Colonic mucosa (tissue), 4 donors: ENCODE measurements at regions not wholly inside any gene's neighbourhood (a gene's known extent, or its start where the extent isn't known, plus 50 kb on each side); places are given as distances from the start of the nearest gene placed in this dataset.

Source experiments
- DNase-seq: peaks from one replicate; pipeline ENCODE4 v3.0.0-alpha.2; 2020
- H3K27ac ChIP-seq: fragments of 200-600 bp; one replicate; pipeline ENCODE4 v1.8.0; 2021
- H3K27me3 ChIP-seq: fragments of 200-600 bp; one replicate; pipeline ENCODE4 v1.8.0; 2021
- H3K36me3 ChIP-seq: fragments of 200-600 bp; one replicate; pipeline ENCODE4 v1.8.0; 2021
- H3K4me1 ChIP-seq: fragments of 200-600 bp; one replicate; pipeline ENCODE4 v1.8.0; 2021; ENCODE audit warnings: mild to moderate bottlenecking
- H3K4me3 ChIP-seq: fragments of 200-600 bp; one replicate; pipeline ENCODE4 v1.8.0; 2021
- H3K9ac ChIP-seq, 2 donors: one replicate each; pipeline ENCODE4 v1.7.0; 2013; ENCODE audit warnings: control low read depth in 2 of 2, low read depth in 2 of 2, low read length in 2 of 2
- H3K9me3 ChIP-seq: fragments of 200-600 bp; one replicate; pipeline ENCODE4 v1.8.0; 2021
- CTCF ChIP-seq: fragments of 200-600 bp; IDR thresholded peaks from one replicate; pipeline ENCODE4 v1.8.0; 2022; ENCODE audit warnings: antibody characterized with exemption, mild to moderate bottlenecking
- intact Hi-C: fragments of 100-400 bp; cut with DNase I; formaldehyde crosslinking; loops from one replicate; pipeline ENCODE4 v1.14.1; 2022
- donor health status: healthy.
- donor health status: DM: no; HTN: no; CAD: no.
- donor health status: DM: no; HTN: no; CAD: no.

- no peaks in the 10 kb centered on the region for H3K36me3 ChIP-seq
- H3K27me3 ChIP-seq = no peaks in the 10 kb centered on the region
- H3K9me3 ChIP-seq = no peaks in the 10 kb centered on the region
- H3K9ac ChIP-seq = no peak overlapping the region
- no peak overlapping the region for H3K27ac ChIP-seq
- no peak for TF ChIP-seq CTCF
- intact Hi-C loops = no loop called here
- no peak overlapping the region for H3K4me3 ChIP-seq
- H3K4me1 ChIP-seq = no peaks in the 10 kb centered on the region
- DNase-seq = no peak
Measured at GRCh38 chr3:162443376-162443775, 946.8 kb downstream of the OTOL1 start.

DNA sequence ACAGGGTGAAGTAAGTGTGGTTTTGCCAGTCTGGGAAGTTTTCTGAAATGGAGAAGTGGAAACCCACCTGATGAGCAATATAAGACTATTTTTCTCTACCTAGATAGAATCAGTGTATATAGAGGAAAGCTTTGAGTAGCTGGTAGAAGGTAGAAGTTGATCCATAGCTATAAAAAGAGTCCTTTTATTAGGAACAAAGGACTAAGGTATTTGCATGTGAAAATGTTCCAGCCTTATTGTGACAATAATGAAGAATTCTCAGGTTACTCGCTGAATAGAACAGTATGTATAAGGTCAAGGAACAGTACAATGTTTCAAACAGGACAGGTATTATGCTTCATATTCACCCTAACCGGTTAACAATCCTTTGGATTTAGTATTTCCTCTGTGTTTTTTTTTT, 972.2 kb downstream of the OTOL1 start:
- Histone ChIP-seq H3K9me3 (no peaks in the 10 kb centered on the region), H3K27ac (no peak overlapping the region), H3K4me1 (no peaks in the 10 kb centered on the region), H3K4me3 (no peak overlapping the region), H3K9ac (no peak overlapping the region), H3K27me3 (no peaks in the 10 kb centered on the region), H3K36me3 (no peaks in the 10 kb centered on the region)
- no peak for TF ChIP-seq CTCF
- intact Hi-C loops = no loop called here
- no peak for DNase-seq

- no peak for DNase-seq
- Histone ChIP-seq H3K4me1 (no peaks in the 10 kb centered on the region), H3K36me3 (no peaks in the 10 kb centered on the region), H3K27me3 (no peaks in the 10 kb centered on the region), H3K27ac (no peak overlapping the region), H3K9ac (no peak overlapping the region), H3K4me3 (no peak overlapping the region), H3K9me3 (no peaks in the 10 kb centered on the region)
- TF ChIP-seq CTCF = no peak
- intact Hi-C loops = no loop called here
Measured at GRCh38 chr3:162487138-162487537, 990.5 kb downstream of the OTOL1 start.

- Histone ChIP-seq H3K4me3 (no peak overlapping the region), H3K9ac (no peak overlapping the region), H3K27me3 (no peaks in the 10 kb centered on the region), H3K9me3 (no peaks in the 10 kb centered on the region), H3K27ac (no peak overlapping the region), H3K4me1 (no peaks in the 10 kb centered on the region), H3K36me3 (no peaks in the 10 kb centered on the region)
- DNase-seq = no peak
- intact Hi-C loops = no loop called here
- TF ChIP-seq CTCF = no peak
Measured at GRCh38 chr3:162489853-162490252, 993.2 kb downstream of the OTOL1 start.

- H3K27me3 ChIP-seq = no peaks in the 10 kb centered on the region
- intact Hi-C loops = no loop called here
- no peak overlapping the region for H3K4me3 ChIP-seq
- DNase-seq = no peak
- no peaks in the 10 kb centered on the region for H3K9me3 ChIP-seq
- no peaks in the 10 kb centered on the region for H3K36me3 ChIP-seq
- TF ChIP-seq CTCF = no peak
- no peaks in the 10 kb centered on the region for H3K4me1 ChIP-seq
- H3K27ac ChIP-seq = no peak overlapping the region
- no peak overlapping the region for H3K9ac ChIP-seq
Measured at GRCh38 chr3:162491952-162492351, 995.3 kb downstream of the OTOL1 start.
